HG03139 (cell line): ENCODE measurements at regions not wholly inside any gene's neighbourhood (a gene's known extent, or its start where the extent isn't known, plus 50 kb on each side); places are given as distances from the start of the nearest gene placed in this dataset.

Experiments
- ATAC-seq: cut with Tn5 transposase; IDR thresholded peaks from one replicate; pipeline ENCODE4 v1.9.1; 2021; ENCODE audit not compliant: unreplicated experiment

GRCh38 chr18:8965398-8965797 is 137.1 kb upstream of the NDUFV2 start:
- no peak for ATAC-seq

GRCh38 chr18:8966821-8967220 is 135.7 kb upstream of the NDUFV2 start:
- ATAC-seq: no peak

GRCh38 chr18:8967573-8967972 is 134.9 kb upstream of the NDUFV2 start:
- no peak for ATAC-seq

- ATAC-seq: no peak
Measured at GRCh38 chr18:8969639-8970390, 132.7 kb upstream of the NDUFV2 start.

- no peak for ATAC-seq
Measured at GRCh38 chr18:8970843-8971242, 131.7 kb upstream of the NDUFV2 start.

DNA sequence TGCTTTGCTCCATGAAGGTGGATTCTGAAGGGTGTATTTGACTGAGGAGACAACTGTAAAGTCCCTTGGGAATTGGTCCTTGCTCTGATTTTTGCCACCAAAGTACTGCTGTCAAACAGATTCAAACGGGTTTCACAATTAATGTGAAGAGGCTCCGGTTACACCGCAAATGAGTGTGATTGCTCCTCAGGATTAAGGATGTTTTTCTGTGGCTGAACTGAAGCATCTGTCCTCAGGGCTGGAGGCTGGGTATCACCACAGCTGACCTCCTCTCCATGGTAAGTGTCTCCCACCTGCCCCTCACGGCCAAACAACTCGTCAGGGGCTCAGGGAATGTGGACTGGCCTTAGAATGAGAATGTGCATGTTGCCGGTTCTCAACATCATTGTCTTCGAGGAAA is 130.4 kb upstream of the NDUFV2 start:
- ATAC-seq: no peak

GRCh38 chr18:8974279-8974678 is 128.2 kb upstream of the NDUFV2 start:
- no peak for ATAC-seq

DNA sequence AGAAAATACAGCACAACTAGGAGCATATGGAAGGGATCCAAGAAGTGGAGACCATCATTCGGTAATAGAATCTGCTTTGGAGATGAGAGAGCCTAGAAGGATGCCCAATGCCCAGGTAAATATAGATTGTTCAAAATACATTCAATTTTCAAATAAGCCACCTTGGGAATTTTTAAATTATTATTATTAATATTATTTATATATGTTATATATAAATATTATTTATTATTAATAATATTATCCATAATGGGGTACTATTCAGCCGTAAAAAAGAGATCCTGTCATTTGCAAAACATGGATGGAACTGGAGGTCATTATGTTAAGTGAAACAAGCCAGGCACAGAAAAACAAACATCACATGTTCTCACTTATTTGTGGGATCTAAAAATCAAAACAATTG is 127.8 kb upstream of the NDUFV2 start:
- no peak for ATAC-seq

- ATAC-seq: no peak
Measured at GRCh38 chr18:8975624-8976023, 126.9 kb upstream of the NDUFV2 start.

DNA sequence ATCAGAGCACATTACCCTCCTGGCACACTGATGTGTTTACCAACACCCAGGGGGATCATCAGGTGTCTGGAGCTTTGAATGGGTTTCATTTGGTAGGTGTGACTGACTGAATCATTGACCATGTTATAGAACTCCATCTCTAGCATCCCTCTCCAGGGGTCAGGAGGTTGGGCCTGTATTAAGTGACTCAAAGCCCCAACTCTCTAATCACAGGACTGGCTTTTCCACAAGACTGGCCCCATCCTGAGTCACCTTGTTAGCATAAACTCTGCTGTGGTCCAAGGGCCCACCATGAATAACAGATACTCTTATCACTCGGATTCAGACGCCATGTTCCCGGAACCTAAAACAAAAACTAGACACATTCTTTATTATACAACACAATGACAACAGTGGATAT is 125.9 kb upstream of the NDUFV2 start:
- ATAC-seq: no peak

DNA sequence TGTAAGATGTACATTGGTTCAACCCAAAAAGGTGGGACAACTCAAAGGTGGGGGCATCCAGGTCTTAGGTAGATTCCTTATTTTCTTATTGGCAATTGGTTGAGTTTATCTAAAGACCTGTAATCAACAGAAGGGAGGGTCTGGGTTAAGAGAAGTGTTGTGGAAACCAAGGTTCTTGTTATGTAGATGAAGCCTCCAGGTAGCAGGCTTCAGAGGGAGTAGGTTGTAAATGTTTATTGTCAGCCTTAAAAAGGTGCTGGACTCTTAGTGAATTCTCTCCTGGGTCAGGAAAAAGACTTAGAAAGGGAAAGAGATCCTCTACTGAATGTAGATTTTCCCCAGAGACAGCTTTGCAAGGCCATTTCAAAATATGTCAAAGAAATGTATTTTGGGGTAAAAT is 125.3 kb upstream of the NDUFV2 start:
- no peak for ATAC-seq

- no peak for ATAC-seq
Measured at GRCh38 chr18:8977701-8978100, 124.8 kb upstream of the NDUFV2 start.

GRCh38 chr18:8978394-8978793 is 124.1 kb upstream of the NDUFV2 start:
- no peak for ATAC-seq

GRCh38 chr18:8979258-8979988 is 123.1 kb upstream of the NDUFV2 start:
- ATAC-seq: no peak

DNA sequence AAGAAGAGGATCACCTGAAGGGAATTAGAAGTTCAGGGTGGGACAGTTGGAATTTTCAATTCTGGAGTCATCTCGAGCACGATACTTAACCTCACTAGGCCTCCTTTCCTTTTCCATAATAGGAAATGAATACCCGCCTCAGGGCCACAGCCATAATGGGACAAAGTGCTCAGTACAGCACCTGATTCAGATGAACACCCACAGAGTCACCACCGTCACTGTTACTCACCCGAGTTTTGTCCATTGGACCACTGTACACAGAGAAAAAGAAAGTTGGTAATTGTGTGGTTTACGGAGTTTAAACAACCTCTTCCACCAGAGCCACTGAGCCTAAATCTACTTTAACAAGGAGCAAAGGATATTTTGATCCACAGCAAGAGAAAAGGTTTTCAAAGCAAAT is 122.0 kb upstream of the NDUFV2 start:
- no peak for ATAC-seq

- ATAC-seq: no peak
Measured at GRCh38 chr18:8980918-8981317, 121.6 kb upstream of the NDUFV2 start.

DNA sequence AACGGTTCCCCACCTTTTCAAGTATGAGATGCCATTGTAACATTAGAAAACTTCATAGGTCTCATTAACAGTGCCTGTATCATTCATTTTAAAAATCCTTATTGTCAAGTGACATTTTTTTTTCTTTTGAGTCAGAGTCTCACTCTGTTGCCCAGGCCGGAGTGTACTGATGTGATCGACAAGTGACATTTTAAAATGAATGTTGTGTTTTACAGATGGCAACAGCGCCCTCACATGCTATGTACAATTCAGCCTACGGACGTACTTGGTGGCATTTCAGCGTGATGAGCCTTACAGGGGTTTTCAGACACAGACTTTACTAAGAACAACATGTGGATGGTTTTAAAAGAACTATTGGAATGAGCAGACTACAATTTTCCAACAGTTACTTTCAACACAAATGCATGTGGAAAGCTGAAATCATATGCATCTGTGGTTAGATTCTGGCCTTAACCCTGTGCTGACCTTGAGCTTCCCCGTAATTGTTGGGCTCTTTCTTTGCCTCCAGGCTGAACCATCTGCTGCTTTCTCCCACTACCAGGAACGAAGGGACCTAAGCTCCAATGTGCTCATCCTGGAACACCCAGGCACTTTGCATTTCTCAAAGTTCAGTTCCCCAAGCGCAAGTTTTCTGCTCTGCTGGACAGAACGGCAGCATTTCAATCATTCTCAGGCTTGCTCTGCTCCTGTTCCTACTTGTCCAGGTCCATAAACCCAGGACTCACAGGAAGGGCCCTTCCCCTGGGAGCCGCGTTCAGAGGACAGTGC is 119.9 kb upstream of the NDUFV2 start:
- ATAC-seq: no peak

- ATAC-seq: no peak
Measured at GRCh38 chr18:8983195-8983594, 119.3 kb upstream of the NDUFV2 start.

DNA sequence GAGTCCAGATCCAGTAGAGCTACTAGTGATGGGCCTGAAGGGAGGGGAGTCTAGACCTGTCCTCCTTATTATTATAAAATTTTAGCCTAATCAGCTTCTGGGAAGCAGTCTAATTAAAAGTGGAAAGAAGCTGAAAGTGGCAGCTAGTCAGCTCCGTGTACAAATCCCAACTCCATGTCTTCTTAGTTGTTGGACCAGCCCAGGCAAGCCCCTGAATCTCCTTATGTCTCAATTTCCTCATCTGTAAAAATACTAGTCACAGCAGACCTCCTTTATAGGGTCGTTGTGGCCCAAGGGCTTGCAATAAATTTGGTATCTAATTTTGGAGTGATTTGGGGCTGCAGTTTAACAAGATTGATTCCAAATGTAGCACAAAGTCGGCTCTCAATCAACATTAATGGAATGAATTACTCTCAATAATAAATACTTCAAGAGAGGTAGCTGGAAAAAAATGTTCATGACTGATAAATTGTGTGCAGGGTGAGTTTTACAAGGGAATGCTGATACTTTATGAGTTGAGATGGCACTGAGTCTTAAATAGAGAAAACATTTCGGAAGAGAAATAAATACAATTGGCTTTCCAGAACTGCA is 118.3 kb upstream of the NDUFV2 start:
- no peak for ATAC-seq

DNA sequence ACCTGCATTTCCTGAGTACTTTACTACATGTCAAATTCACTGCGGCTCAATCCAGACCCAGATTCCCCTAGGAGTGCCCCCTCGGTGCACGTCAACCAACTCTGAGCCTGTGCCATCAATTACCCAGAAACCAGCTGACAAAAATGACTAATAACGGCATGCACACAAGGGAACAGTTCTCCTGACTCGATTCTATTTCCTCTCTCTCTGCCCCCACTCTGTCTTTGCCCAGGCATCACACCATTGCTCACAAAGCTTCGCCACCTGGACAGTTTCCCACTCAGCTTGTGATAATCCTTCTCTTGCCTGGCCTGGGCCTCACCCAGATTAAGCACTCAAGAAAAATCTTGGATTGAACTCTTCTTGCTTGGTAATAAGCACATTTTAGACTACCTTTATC is 115.3 kb upstream of the NDUFV2 start:
- ATAC-seq: no peak

DNA sequence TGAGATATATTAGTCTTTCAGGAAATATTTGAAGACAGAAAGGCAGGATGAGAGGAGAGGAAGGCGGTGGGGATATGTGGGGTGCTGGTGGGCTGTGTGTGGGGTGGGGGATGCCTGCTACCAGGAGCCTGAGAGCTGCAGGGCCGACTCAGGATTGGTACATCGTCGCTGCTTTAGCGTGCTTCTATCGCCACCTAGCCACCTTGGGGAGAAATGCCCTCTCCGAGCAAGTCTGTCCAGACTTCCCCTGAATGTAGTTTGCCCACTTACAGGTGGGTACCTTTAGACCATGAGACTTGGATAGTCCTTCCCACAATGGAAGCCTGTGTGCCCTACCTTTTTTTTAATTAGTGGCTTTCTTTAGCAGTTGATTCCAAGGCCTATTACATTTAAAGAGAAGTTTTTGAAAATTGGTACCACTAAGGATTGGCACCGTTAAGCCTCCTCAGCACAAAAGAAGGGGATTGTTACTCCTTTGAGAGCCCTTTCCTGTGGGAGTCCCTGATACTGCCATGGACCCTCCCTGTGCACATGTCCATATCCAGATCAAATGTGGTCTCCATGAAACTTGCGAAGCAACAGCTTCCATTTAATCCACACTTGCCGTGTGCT is 114.1 kb upstream of the NDUFV2 start:
- peak; percentile 66 for ATAC-seq
